DMS153 treated with DMSO at 0.1 percent for 48 hours (cell line): ENCODE measurements at regions not wholly inside any gene's neighbourhood (a gene's known extent, or its start where the extent isn't known, plus 50 kb on each side); places are given as distances from the start of the nearest gene placed in this dataset.

Source experiments
- DNase-seq: peaks from one replicate; lab custom pipeline; 2025; ENCODE audit not compliant: unreplicated experiment; lab: John Stamatoyannopoulos, UW

DNA sequence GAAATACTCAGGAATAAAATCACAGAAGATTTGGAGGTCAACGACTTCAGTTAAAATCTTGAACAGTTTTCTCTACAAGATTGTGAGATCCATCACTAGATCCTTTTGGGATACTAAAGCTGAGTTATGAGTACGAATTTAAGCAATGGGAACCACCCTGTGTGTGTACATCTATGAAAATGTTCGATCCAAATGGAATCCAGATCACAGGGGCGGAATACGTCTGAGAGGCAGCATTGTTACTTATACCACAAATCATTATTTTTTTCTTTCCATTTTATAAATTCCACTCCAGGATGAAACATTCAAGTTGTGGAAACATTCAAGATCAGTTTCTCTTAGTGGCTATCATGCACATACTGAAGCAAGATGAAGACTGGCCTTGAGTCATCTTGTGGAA is 239.3 kb upstream of the PAPPA start:
- DNase-seq, result no peak

DNA sequence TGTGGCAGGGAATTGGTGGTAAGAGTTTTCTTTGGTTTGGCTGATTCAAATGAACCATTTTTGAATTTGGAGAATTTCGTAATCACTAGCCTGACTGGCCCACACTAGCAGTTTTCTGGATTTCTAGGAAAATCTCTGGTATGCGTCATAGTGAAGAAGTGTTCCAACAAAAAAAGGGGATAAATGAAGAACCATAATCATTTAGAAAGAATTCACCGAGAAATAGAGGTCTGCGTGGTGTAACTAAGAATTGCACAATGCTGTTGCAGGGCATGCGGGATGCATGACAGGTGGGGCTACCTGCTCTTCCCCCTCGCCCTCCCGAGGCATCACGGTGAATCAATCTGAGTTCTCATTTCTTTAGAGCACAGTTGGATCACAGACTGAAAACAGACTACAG is 232.3 kb upstream of the PAPPA start:
- no peak for DNase-seq

DNA sequence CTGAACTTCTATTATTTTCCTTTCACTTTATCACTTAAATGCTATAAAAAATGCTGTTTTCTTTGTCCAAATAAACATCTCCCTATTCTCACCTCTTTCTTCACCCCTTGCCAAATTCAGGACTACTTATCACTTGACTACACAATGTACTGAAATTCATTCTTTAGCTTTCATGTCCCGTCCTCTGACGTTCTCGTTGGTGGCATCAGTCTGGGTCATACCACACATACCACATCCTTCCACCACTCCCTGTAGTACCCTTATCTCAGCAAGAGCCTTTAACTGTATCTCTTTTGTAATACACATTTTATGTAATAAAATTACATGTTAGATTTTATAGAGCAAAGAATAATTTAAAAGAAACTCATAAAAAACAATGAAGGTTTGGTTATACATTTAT is 231.1 kb upstream of the PAPPA start:
- DNase-seq, result no peak

DNA sequence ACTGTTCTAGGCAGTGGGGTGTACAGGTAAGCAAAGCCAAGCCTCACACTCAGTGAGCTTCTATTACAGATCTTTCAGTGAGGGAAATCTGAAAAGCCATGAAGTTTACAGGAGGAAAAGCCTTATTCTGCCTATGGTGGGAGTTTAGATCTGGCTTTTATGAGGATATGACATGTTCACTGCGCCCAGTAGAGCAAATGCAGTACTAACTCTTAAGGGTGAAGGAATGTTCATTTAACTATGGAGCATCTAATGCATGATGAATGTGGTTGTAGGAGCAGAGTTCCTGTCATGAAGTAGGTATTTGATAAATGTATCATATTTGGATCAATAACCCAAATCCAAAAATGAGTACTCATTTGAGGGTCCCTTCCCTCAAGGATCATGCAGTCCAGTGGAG is 230.2 kb upstream of the PAPPA start:
- DNase-seq, result no peak

DNA sequence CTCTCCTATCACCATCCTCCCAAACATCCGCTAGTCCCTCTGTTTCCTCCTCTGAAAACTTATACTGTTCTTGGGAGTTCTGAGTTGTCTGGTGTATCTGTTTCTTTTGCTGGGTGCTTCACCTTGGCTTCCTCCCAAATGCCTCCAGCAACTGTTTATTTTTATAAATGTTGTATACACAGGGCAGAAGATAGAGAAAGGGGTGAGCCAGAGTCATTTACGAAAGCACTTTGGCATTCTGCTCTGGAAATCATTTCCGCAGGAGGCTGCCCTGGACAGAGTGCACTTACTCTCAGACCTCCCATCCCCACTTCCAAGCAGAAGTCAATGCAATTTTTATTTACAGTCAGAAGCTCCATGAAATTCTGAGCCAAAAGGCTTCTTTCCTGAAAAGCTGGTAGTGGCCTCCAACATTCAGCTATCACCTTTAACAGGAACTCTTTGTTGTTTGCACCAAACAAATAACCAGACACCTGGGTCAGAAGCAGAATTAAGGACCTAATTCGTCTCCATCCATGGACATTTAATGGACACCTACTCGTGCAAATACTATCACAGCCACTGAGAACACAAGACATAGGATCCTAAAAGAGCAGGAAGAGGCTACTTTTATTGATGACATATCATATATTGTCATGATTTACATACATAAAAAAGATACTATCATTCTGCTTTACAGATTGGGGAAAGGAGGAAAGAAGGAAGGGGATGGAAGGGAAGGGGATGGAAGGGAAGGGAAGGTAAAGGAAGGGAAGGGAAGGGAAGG is 229.5 kb upstream of the PAPPA start:
- no peak for DNase-seq

DNA sequence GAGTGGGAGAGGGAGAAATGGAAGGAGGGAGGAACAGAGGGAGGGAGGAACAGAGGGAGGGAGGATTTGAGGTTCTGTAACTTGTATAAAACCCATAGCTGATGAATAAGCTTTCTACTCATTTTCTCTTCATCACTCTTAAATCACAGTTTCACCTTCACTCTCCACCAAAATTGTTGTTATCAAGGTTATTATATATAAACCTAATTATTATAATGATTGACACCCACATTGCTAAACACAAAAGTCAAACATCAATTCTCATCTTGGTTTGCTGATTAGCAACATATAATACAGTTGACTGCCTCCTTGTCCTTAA is 229.0 kb upstream of the PAPPA start:
- DNase-seq, result no peak

DNA sequence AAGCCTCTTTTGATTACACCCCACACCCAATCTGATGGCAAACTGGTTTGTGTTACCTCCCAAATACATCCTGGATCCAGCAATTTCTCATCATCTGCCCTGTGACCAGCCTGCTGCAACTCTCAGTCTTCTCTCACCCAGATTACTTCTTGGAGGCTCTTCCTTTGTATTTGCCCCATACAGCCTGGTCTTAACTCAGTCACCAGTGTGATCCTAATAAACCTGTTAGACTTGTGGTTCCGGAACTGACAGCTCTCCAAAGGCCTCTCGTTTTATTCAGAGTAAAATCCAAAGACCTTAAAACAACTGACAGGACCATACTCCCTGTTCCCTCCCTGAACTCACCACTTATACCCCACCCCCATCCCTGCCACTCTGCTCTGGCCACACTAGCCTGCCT is 228.2 kb upstream of the PAPPA start:
- DNase-seq, result no peak

DNA sequence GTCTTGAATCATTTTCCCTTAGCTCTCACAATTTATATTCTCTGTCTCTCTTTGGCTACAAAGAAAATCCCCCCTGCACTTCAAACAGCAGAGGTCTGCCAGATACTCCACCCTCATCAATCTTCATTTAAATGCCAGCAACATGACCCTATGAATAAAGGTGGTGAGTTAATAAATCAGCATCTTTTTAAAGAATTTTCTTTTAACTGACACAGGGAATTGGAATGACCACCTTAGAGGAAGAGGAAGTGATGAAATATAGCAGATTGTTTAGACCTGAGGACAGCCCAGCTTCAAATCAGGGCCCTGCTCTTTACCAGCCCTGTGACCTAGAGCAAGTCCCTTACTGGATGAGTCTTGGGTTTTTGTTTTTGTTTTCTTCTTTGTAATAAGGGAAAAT is 223.1 kb upstream of the PAPPA start:
- no peak for DNase-seq

DNA sequence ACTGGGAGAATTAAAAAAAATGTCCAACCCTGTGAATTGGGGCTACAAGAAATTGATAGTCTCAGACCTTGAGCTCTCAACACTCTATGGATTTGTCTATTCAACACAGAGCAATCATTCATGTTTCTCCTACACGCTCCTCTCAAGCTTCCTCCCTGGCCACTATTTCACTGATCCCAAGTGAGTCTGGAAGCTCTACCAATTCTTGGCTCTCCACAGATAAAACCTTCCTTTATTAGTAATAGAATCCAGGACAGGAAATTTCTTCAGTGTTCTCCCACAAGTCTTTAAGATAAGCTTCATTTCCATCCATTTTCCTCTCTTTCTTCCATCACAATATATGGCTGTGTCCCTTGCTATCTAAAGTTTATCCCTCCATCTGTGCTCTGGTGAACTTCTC is 215.1 kb upstream of the PAPPA start:
- no peak for DNase-seq

DNA sequence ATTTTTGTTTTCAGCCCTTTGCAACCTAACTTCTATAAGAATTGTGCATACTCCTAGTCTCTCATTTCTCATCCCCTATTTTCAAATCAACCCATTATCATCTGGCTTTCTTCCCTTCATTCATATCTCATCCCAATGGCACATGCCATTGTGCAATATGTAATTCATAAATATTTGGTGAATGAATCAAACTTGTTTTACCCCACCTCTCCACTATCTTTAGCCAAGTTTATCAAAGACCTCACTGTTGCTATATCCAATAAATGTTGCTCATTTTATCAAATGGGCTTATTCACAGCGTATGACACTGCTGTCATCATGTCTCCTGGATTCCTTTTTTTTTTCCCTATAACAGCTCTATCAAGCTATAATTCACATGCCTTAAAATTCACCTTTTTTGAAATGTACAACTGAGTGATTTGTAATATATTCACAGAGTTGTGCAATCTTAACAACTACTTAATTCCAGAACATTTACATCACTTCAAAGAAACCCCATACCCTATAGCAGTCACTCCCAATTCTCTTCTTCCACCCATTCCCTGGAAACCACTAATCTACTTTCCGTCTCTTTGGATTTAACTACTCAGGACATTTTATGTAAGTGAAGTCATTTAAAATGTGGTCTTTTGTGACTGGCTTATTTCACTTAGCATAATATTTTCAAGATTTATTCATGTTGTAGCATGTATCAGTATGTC is 214.4 kb upstream of the PAPPA start:
- DNase-seq, result no peak

DNA sequence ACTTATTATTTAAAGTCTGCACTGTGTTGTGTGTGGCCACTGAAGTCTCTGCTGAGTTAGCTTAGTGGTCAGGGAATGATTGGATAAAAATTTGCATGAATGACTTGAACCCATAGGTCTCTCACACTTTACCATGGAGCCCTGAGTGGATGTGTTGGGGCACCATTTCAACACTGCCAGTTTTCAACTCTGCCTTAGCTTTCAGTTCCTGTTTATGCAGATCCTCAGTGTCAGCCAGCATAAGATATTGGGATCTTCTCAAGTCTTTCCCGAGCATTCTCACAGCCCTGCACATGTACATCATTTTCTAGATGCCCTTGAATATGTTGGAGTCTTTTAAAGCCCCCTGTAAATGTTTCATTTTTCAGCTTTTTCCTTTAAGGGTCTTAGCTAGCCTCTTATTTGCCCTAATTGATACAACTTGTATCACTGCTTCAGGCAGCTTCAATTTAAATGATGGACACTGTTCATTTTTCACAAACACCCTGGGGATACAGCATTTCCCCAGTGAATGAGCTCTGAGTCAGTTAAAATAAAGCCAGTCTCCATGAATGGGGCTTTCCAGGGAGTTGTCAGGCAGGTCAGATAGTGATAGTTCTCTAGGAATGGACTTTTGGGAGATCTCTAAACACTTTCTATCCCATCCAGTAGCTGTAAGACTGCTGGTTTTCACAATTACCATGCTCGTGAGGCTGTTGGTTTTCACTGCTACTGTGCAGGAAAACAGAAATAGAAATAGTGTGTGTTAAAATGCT is 211.9 kb upstream of the PAPPA start:
- DNase-seq, result no peak

DNA sequence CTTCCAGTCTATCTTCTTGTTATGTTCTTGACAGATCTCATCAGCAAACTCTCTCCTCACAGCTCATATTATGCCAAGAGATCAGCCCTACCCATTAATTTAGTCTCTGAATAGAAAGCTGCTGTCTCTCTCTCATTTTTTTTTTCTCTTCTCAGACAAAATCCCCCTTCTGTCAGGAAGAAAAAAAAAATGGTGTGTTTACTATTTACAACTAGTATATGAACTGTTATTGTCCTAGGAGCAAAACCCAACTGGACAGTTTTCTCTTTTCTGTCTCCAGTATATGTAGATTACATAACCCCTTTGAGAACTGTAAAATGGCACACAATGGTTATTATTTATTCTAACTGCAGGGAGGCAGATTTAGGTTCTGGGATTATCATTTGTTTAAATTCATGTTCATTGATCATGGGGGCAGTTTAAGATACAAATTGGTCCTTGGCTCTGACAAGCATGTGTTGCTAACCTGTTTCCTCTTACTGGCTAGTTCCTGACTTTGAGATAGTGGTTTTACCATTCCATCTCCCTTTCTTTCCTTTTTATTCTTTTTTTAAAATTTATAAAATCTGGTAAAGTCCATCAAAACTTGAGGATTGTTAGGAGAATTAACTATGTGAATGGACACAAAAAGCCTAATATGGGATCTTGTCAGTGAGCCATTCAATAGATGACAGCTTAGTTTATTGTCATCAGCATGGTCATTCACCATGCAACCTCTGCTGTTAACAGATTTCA is 210.0 kb upstream of the PAPPA start:
- no peak for DNase-seq

DNA sequence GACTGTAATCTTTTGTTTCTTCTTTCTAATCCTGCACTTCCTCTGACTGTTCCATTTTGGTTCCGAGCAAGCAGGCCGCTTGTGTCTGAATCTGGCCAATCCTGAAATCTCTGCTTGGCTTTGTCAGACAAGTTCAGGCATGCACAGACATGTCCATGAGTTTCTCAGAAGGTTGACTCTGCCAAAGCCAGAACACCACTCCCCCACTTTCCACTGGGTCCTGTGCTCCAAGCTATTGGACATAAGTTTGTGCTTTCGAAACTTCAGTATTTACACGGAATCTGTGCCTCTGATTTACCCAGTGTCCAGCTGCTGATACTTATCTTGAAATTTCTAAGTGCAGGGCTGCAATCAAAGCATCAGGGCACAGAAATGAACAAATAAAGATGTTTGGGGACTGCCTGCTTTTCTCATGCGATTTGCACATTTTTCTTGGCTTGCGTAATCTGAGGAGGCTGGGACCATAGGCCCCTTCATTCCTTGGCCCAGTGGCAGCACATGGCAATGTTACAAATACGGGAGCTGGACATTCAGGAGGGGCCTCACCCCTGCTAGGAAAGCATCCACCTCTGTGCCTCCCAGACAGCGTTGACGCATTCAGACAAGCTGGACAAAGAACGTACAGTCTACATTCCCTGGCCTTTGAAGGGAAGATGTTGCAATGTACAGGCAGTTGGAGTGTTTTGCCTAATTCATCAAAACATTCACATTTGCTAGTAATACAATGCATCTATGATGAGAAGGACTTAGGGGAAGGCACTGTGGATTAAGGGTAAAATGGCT is 209.2 kb upstream of the PAPPA start:
- DNase-seq, result no peak

DNA sequence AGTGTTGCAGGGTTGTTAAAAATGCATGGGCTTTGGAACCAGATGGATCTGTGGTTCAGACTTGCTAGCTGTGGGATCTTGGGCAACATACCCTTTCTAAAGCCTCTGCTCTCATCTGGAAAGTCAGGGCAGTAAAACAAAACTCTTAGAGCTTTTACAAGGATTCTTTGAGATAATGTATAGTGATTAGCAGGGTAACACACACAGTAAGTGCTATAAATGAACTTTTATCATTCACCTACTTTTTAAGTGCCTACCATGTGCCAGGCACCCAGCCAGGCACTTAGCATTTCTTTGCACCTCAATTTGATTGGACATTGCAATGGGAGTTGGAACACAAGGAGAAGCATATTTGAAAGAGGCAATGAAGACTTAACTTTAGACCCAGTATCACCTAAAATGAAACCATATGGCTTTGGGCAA is 208.6 kb upstream of the PAPPA start:
- DNase-seq, result no peak

DNA sequence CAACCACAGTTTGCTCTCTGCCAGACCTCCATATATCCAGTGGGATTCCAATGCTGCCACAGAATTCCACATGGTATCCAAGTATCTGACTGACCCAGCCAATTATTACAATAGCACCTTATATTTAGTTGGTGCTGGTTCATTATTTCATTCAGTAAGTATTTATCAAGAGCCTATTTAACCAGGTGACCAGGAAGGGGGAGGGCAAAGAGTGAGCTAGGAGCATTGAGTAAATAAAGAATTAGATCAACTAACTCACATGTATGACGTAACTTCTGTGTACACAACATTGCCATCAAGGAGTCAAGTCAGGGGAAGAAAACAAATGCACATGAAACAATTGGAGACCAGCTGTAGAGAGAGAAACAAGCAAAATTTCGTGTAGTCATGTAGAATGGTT is 207.1 kb upstream of the PAPPA start:
- DNase-seq, result no peak

DNA sequence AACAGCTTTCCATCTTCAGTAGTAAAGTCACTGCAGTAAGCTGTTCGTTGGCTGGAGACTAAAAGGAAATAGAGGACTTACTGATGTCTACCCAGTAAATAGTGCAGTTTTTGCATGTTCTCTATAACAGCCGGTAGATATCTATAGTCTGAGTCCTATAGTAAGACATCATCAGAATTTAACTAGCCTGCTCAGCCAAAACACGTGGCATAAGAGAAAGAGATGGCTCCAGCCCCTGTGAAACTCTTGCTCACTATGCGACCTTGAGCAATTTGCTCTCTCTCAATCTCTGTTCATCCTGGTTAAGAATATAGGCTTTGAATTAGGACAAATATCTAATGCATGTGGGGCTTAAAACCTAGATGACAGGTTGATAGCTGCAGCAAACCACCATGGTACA is 201.6 kb upstream of the PAPPA start:
- DNase-seq, result no peak

DNA sequence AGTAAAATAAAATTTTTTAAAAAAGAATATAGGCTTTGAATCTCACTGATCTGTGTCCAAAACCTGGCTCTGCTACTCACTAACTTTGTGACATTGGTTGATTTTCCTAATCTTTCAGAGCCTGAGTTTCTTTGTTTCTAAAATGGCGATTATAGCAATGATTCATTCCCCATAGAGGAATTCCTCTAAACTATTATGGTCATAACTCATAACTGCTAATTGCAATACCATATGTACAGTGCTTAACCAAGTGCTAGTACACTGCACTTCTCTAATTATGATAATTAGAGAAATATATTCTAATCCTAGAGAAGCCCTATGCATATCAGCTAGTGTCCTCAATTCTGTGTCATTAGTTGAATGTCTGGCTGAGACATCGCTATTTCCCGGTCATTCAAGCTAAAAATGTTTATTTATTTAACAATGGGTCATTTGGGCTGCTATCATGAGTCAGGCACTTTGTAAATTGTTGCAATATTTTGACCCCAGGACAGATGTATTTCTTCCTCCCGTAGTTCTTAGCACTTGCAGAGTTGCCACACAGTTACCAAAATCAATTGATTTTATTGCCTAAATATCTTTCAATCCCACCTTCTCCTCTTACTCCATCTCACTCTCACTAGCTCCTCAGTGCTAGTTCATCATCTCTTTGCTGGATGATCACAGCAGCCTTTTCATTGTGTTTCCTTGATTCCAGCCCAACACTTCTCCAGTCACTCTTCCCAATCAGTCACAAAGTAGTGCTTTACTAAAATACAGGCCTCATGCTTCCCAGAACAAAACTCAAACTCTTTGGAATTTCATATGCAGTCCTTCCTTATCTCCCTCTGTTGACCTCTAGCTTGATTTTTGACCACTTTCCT is 200.9 kb upstream of the PAPPA start:
- no peak for DNase-seq

DNA sequence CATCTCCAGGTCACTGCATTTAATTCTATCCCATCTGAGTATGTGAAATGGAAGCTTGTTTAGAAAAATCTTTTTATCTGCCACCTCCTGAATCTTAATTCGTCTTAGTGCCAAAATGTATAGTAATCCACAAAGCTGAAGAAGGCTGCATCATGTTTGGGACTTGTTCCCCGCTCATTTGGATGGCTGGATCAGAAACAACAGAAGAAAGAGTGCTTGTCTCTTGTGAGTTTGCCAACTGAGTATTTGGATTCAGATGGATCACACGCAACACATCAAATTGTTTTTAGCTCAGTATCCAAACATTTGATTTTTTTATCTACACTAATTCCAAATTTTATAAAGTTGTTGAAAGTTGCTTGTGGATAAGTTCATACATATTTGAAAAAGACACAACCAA is 197.2 kb upstream of the PAPPA start:
- no peak for DNase-seq

DNA sequence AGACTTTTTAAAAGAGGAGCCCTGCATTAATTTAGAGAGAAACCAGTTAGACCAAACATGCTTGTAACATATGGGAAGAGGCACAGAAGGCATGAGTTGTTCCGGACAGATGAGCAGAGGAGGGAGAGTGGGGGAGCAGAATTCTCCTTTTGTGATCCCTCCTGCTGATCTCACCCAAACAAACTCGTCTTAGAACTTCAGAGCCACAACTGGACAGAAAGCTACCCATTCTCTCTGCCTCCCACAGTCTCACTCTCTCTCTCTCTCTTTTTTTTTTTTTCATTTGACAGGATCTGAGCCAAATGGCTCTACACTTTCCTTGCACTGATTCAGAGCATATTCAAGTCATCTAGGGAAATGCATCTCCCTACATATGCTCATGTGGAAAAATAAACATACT is 196.0 kb upstream of the PAPPA start:
- DNase-seq, result no peak
